ENCODE measurements at regions not wholly inside any gene's neighbourhood (a gene's known extent, or its start where the extent isn't known, plus 50 kb on each side); places are given as distances from the start of the nearest gene placed in this dataset.

DNA sequence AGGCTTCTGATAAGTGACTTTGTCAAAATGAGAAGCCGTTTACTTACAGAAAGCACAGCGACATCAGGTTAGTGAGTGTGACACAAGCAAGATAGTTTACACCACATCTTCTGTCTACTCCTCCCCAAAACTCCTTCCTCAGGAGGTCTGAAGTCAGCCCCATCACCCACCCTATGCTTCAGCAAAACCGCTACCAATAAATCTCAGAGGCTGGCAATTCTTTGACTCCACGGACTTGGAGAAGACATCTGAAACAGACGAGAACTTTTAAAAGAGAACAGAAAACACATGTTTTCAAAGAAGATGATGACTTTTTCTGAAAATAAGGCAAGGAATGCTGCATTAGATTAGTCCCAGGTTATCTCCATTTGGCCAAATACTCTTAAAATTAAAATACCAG lies 261.1 kb downstream of the TBC1D4 start (continued):
- TF ChIP-seq, protein P1, sequence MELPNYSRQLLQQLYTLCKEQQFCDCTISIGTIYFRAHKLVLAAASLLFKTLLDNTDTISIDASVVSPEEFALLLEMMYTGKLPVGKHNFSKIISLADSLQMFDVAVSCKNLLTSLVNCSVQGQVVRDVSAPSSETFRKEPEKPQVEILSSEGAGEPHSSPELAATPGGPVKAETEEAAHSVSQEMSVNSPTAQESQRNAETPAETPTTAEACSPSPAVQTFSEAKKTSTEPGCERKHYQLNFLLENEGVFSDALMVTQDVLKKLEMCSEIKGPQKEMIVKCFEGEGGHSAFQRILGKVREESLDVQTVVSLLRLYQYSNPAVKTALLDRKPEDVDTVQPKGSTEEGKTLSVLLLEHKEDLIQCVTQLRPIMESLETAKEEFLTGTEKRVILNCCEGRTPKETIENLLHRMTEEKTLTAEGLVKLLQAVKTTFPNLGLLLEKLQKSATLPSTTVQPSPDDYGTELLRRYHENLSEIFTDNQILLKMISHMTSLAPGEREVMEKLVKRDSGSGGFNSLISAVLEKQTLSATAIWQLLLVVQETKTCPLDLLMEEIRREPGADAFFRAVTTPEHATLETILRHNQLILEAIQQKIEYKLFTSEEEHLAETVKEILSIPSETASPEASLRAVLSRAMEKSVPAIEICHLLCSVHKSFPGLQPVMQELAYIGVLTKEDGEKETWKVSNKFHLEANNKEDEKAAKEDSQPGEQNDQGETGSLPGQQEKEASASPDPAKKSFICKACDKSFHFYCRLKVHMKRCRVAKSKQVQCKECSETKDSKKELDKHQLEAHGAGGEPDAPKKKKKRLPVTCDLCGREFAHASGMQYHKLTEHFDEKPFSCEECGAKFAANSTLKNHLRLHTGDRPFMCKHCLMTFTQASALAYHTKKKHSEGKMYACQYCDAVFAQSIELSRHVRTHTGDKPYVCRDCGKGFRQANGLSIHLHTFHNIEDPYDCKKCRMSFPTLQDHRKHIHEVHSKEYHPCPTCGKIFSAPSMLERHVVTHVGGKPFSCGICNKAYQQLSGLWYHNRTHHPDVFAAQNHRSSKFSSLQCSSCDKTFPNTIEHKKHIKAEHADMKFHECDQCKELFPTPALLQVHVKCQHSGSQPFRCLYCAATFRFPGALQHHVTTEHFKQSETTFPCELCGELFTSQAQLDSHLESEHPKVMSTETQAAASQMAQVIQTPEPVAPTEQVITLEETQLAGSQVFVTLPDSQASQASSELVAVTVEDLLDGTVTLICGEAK (IDR thresholded peaks at IDR 0.05): no peak
- TF ChIP-seq, protein P1 (CRISPR knock-in tag; IDR thresholded peaks at IDR 0.05): no peak
- TF ChIP-seq HDAC2 (IDR thresholded peaks at IDR 0.05): no peak
- TF ChIP-seq PHB (CRISPR knock-in tag; IDR thresholded peaks at IDR 0.05): no peak

Data from K562 (cell line).